Brain pericyte (primary cell): ENCODE measurements at regions not wholly inside any gene's neighbourhood (a gene's known extent, or its start where the extent isn't known, plus 50 kb on each side); places are given as distances from the start of the nearest gene placed in this dataset.

Experiments used
- DNase-seq: peaks from one replicate; pipeline ENCODE4 v3.0.0-alpha.2; 2012; ENCODE audit warnings: low read depth, low spot score

DNA sequence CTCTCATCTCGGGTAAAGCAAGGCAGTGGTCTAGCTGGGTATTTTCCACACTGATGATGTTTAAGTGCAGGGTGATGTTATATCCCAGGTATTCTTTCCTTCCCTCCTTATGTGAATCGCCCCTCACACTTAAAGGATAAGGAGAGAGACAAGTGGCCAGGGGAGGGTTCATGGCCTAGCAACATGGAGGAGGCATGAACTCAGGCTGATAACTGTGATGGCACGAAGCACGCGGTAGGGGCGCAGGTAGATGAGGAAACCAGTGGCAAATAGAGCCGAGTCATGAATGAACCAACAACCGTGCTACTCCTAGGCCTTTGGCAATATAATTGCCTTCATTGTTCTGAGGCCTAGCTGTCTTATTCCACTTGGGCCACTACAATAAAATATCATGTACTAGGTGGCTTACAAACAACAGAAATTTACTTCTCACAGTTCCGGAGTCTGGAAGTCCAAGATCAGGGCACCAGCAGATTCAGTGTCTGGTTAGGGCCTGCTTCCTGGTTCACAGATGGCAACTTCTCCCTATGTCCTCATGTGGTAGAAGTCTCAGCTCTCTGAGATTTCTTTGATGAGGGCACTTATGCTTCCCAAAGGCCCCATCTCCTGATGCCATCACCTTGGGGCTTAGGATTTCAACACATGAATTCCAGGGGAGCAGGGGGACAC is 56.0 kb upstream of the PIK3CG start:
- DNase-seq = no peak

- no peak for DNase-seq
Measured at GRCh38 chr7:106811472-106811871, 53.6 kb upstream of the PIK3CG start.

- DNase-seq = no peak
Measured at GRCh38 chr7:106812027-106812643, 52.9 kb upstream of the PIK3CG start.

DNA sequence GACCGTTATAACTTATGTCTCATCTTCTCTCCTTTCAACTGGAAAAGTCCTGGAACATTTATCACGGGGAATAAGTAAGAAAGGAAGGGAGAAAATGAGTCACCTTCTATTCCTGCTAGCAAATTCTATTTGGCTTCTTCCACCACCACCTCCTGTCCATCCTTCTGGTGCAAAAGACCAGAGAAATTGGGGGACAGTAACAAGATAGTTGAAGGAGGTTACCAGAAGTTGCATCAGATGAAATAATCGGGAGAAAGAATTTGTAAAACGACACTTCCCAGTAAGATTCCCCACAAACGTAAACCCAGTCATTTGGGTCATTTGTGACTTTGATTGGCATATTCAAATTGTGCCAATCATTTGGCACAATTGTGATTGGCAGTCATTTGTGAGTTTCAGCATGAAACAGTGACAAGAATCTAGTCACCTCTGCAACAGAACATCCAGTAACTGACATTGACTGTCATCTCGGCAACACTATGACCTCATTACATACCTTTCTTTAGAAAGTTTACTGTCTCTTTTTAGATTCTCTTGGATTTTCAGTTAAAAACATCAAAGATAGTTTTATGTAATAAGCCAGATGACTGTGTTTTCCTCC is 51.3 kb upstream of the PIK3CG start:
- no peak for DNase-seq

GRCh38 chr7:106814887-106815286 is 50.2 kb upstream of the PIK3CG start:
- DNase-seq = no peak
